Lower leg skin (tissue), 4 donors: ENCODE measurements at regions not wholly inside any gene's neighbourhood (a gene's known extent, or its start where the extent isn't known, plus 50 kb on each side); places are given as distances from the start of the nearest gene placed in this dataset.
"Not testable (repeated sequence)": the region's sequence is repeated elsewhere in the genome, so short reads cannot be mapped to it uniquely, and the experiment has no call there.

Experiments used
- DNase-seq, 2 donors: peaks; one replicate each; pipeline ENCODE4 v3.0.0-alpha.2; 2019; ENCODE audit warnings: low spot score in 2 of 2
- H3K4me3 ChIP-seq: fragments of 200-600 bp; sonication (generic); 2 replicates; pipeline ENCODE4 v1.5.1; 2017; ENCODE audit warnings: mild to moderate bottlenecking, low read depth; ENCODE audit not compliant: poor library complexity, severe bottlenecking
- POLR2A ChIP-seq, 2 donors: fragments of 450-650 bp; IDR thresholded peaks; one replicate each; pipeline ENCODE4 v1.6.1; 2016 to 2017; ENCODE audit warnings: antibody characterized with exemption in 2 of 2, mild to moderate bottlenecking in 1 of 2, moderate library complexity in 1 of 2
- WGBS, 2 donors: methylation state at CpG; one replicate each; pipeline ENCODE4 v1.1.5; 2018; 5-methylcytosine and 5-hydroxymethylcytosine counted together
- intact Hi-C: fragments of 100-400 bp; cut with DNase I; formaldehyde crosslinking; loops from one replicate; pipeline ENCODE4 v1.15.0; 2023; ENCODE audit warnings: low total_unique reads
- TF ChIP-seq, protein P1 (sequence below), 3 donors: fragments of 450-650 bp; IDR thresholded peaks; one replicate each; pipeline ENCODE4 v1.5.1; 2016; ENCODE audit warnings: antibody characterized with exemption in 3 of 3, mild to moderate bottlenecking in 3 of 3, moderate library complexity in 2 of 3

DNA sequence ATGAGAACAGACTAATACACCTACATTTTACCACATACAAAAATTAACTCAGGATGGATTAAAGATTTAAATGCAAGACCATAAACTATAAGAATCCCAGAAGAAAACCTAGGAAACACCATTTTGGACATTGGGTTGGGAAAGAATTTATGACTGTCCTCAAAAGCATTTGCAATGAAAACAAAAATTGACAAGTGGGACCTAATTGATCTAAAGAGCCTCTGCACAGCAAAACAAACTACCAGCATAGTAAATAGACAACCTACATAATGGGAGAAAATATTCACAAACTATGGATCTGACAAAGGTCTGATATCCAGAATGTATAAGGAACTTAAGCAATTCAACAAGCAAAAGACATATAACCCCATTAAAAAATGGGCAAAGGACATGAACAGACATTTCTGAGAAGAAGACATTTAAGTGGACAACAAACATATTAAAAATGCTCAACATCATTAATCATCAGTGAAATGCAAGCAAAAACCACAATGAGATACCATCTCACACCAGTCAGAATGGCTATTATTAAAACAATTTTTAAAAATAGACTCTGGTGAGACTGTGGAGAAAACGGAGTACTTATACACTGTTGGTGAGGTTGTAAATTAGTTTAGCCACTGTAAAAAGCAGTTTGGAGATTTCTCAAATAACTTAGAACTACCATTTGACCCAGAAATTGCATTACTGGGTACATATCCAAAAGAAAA is 221.7 kb upstream of the DIPK2B start:
- 59 to 81% methylated on average over 1 of the region's 1 CpG for WGBS, 2 donors
- no peak for DNase-seq
- no peak overlapping the region for H3K4me3 ChIP-seq
- intact Hi-C loops: no loop called here
- TF ChIP-seq, protein P1, sequence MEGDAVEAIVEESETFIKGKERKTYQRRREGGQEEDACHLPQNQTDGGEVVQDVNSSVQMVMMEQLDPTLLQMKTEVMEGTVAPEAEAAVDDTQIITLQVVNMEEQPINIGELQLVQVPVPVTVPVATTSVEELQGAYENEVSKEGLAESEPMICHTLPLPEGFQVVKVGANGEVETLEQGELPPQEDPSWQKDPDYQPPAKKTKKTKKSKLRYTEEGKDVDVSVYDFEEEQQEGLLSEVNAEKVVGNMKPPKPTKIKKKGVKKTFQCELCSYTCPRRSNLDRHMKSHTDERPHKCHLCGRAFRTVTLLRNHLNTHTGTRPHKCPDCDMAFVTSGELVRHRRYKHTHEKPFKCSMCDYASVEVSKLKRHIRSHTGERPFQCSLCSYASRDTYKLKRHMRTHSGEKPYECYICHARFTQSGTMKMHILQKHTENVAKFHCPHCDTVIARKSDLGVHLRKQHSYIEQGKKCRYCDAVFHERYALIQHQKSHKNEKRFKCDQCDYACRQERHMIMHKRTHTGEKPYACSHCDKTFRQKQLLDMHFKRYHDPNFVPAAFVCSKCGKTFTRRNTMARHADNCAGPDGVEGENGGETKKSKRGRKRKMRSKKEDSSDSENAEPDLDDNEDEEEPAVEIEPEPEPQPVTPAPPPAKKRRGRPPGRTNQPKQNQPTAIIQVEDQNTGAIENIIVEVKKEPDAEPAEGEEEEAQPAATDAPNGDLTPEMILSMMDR (IDR thresholded peaks at IDR 0.05): no peak
- TF ChIP-seq POLR2A (IDR thresholded peaks at IDR 0.05): no peak

DNA sequence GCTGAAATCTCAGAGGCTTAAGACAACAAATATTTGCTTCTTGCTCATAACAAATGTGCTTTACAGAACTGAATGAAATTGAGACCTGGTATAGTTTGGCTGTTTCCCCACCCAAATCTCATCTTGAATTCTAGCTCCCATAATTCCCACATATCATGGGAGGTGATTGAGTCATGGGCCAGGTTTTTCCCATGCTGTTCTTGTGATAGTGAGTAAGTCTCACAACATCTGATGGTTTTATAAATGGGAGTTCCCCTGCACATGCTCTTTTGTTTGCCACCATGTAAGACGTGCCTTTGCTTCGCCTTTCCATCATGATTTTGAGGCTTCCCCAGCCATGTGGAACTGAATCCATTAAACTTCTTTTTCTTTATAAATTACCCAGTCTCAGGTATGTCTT is 221.1 kb upstream of the DIPK2B start:
- WGBS, 2 donors: 87 to 88% methylated on average over 2 of the region's 2 CpGs
- no peak overlapping the region for H3K4me3 ChIP-seq
- intact Hi-C loops: no loop called here
- no peak for DNase-seq
- no peak for TF ChIP-seq POLR2A (IDR thresholded peaks at IDR 0.05)
- TF ChIP-seq, protein P1 (IDR thresholded peaks at IDR 0.05): no peak

GRCh38 chrX:45404206-45404605 is 203.5 kb upstream of the DIPK2B start:
- 62 to 100% methylated on average over 3 of the region's 3 CpGs for WGBS, 2 donors
- H3K4me3 ChIP-seq: no peak overlapping the region
- DNase-seq: no peak
- TF ChIP-seq, protein P1 (IDR thresholded peaks at IDR 0.05): no peak
- TF ChIP-seq POLR2A (IDR thresholded peaks at IDR 0.05): no peak
- intact Hi-C loops: no loop called here

DNA sequence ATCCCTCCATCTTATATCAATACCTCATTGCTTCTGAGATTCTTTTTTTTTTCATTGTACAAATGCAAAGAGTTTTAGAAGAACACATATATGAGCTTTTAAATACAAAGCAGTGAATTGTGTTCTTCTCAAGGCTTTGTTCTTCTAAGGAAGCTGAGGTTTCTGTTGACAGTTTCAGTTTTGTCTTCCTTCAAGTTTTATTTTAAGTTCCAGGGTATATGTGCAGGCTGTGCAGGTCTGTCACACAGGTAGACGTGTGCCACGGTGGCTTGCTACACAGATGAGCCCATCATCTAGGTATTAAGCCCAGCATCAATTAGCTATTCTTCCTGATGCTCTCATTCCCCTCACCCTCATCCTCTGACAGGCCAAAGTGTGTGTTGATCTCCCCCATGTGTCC is 201.2 kb upstream of the DIPK2B start:
- DNase-seq: no peak
- 88 to 89% methylated on average over 2 of the region's 2 CpGs for WGBS, 2 donors
- intact Hi-C loops: no loop called here
- TF ChIP-seq POLR2A (IDR thresholded peaks at IDR 0.05): no peak
- TF ChIP-seq, protein P1 (IDR thresholded peaks at IDR 0.05): no peak
- H3K4me3 ChIP-seq: no peak overlapping the region

- H3K4me3 ChIP-seq, DNase-seq, intact Hi-C loops: not testable (repeated sequence)
- WGBS, 2 donors: 54 to 73% methylated on average over 8 of the region's 8 CpGs
Measured at GRCh38 chrX:45400951-45401725, 200.5 kb upstream of the DIPK2B start.

- DNase-seq: no peak
- TF ChIP-seq POLR2A (IDR thresholded peaks at IDR 0.05): no peak
- TF ChIP-seq, protein P1 (IDR thresholded peaks at IDR 0.05): no peak
- intact Hi-C loops: no loop called here
- WGBS, 2 donors: 57 to 69% methylated on average over 3 of the region's 3 CpGs
- no peak overlapping the region for H3K4me3 ChIP-seq
Measured at GRCh38 chrX:45400027-45400779, 199.5 kb upstream of the DIPK2B start.
